HepG2 (cell line): ENCODE measurements at regions not wholly inside any gene's neighbourhood (a gene's known extent, or its start where the extent isn't known, plus 50 kb on each side); places are given as distances from the start of the nearest gene placed in this dataset.

Experiments
- ATAC-seq: fragments of 200-7000 bp; cut with Tn5 transposase; 3 replicates; pipeline ENCODE4 v1.9.1; 2020; ENCODE audit warnings: mild to moderate bottlenecking, moderate library complexity
- BruUV-seq: library from RNA; stranded (reverse); fragments of 400-500 nt; replicated peaks from 2 replicates; lab custom pipeline; 2021; lab: Mats Ljungman, UMichigan
- CTCF ChIA-PET: fragments of 300-600 bp; formaldehyde crosslinking; extraction: SDS; loops from one replicate; lab custom pipeline; 2021; ENCODE audit warnings: low total read pairs, inconsistent platforms, low intra/inter-chr PET ratio; lab: Yijun Ruan, JAX
- POLR2A ChIA-PET: fragments of 350-600 bp; sonication (Branson Sonifier 250); formaldehyde crosslinking; loops from one replicate; lab custom pipeline; 2020; ENCODE audit warnings: antibody characterized with exemption, inconsistent platforms; lab: Yijun Ruan, JAX
- DNase-seq: peaks from one replicate; pipeline ENCODE4 v3.0.0-alpha.2; 2015; ENCODE audit warnings: low spot score
- FAIRE-seq: peaks from 3 replicates; lab custom pipeline; 2011; peaks lifted over from hg19 to GRCh38; lab: Jason Lieb, UNC
- H2AFZ ChIP-seq: one replicate; pipeline ENCODE4 v1.6.1; 2011; ENCODE audit warnings: low read length, inconsistent platforms
- H3K27ac ChIP-seq: fragments of 300-600 bp; 3 replicates; pipeline ENCODE4 v1.8.0; 2011; ENCODE audit warnings: mixed run types, mild to moderate bottlenecking, mixed read lengths, low read length, inconsistent platforms; ENCODE audit not compliant: insufficient read depth; ENCODE audit errors: extremely low read length
- H3K27me3 ChIP-seq, 2 experiments: fragments of 200-600 bp in 1 of 2; 2 replicates in 1 of 2; 3 replicates in 1 of 2; pipeline versions ENCODE4 v1.6.0 to v1.8.0; 2011; ENCODE audit warnings: low read length in 2 of 2, mild to moderate bottlenecking in 2 of 2, moderate library complexity in 2 of 2, inconsistent platforms in 1 of 2; ENCODE audit not compliant: insufficient read depth in 2 of 2, control insufficient read depth in 1 of 2
- H3K36me3 ChIP-seq, 2 experiments: fragments of 200-600 bp in 1 of 2; replicated peaks in 1 of 2; 2 replicates in 1 of 2; 3 replicates in 1 of 2; pipeline versions ENCODE4 v1.5.1 to v1.8.0; 2011; ENCODE audit warnings: low read length in 2 of 2, inconsistent platforms in 1 of 2; ENCODE audit not compliant: insufficient read depth in 2 of 2, control insufficient read depth in 1 of 2
- H3K4me1 ChIP-seq: 2 replicates; pipeline ENCODE4 v1.5.1; 2012; ENCODE audit warnings: low read length, inconsistent platforms; ENCODE audit not compliant: insufficient read depth
- H3K4me2 ChIP-seq: 2 replicates; pipeline ENCODE4 v1.6.0; 2011; ENCODE audit warnings: low read depth, low read length, inconsistent platforms
- H3K4me3 ChIP-seq, 3 experiments: fragments of 200-600 bp in 1 of 3; sonication (generic), shearing (Covaris generic) in 1 of 3; replicated peaks in 1 of 3; 2 replicates each; pipeline ENCODE4 v1.5.1; 2011 to 2016; ENCODE audit warnings: low read length in 3 of 3, inconsistent platforms in 2 of 3, low read depth in 2 of 3, mild to moderate bottlenecking in 2 of 3, control low read depth in 1 of 3, mixed read lengths in 1 of 3; ENCODE audit not compliant: insufficient read depth in 1 of 3
- H3K79me2 ChIP-seq: one replicate; pipeline ENCODE4 v1.6.1; 2011; ENCODE audit warnings: low read length, inconsistent platforms; ENCODE audit not compliant: insufficient read depth
- H3K9ac ChIP-seq: 2 replicates; pipeline ENCODE4 v1.6.0; 2011; ENCODE audit warnings: mild to moderate bottlenecking, low read depth, low read length, inconsistent platforms; ENCODE audit not compliant: insufficient read depth
- H3K9me3 ChIP-seq: 2 replicates; pipeline ENCODE4 v1.5.1; 2012; ENCODE audit warnings: mild to moderate bottlenecking, low read length
- H4K20me1 ChIP-seq: 2 replicates; pipeline ENCODE4 v1.6.0; 2011; ENCODE audit warnings: inconsistent platforms, mild to moderate bottlenecking, low read length, moderate library complexity; ENCODE audit not compliant: insufficient read depth
- CEBPB ChIP-seq: IDR thresholded peaks from 2 replicates; pipeline ENCODE4 v1.6.1; 2011; ENCODE audit warnings: low read depth, low read length, improper control_type of control experiment, borderline replicate concordance
- HDAC6 ChIP-seq: fragments of 200-600 bp; sonication (generic); IDR thresholded peaks from 2 replicates; pipeline ENCODE4 v1.7.0; 2017; ENCODE audit warnings: mild to moderate bottlenecking, antibody characterized with exemption, low read length, low read depth
- HOXA3 ChIP-seq: sonication (generic); formaldehyde crosslinking; IDR thresholded peaks from 2 replicates; pipeline ENCODE4 v1.5.0; 2020; ENCODE audit warnings: missing genetic modification reagents
- KDM3A ChIP-seq: IDR thresholded peaks from 2 replicates; pipeline ENCODE4 v1.6.1; 2018; ENCODE audit warnings: low read depth, missing compliant biosample characterization
- KMT2A ChIP-seq: sonication (generic); formaldehyde crosslinking; IDR thresholded peaks from 2 replicates; pipeline ENCODE4 v1.4.0; 2020; ENCODE audit warnings: missing genetic modification reagents
- MAFK ChIP-seq, 2 experiments: IDR thresholded peaks in 1 of 2; conservative IDR thresholded peaks in 1 of 2; 2 replicates each; pipeline ENCODE4 v1.6.1; 2011; ENCODE audit warnings: improper control_type of control experiment in 2 of 2, low read length in 2 of 2
- NCOA5 ChIP-seq: sonication (generic); formaldehyde crosslinking; IDR thresholded peaks from 2 replicates; pipeline ENCODE4 v1.4.0; 2020; ENCODE audit warnings: missing genetic modification reagents
- PAX8 ChIP-seq: sonication (generic); formaldehyde crosslinking; IDR thresholded peaks from 2 replicates; pipeline ENCODE4 v1.8.0; 2022; ENCODE audit warnings: mild to moderate bottlenecking, missing genetic modification reagents, borderline replicate concordance
- RAD21 ChIP-seq: fragments of 450-650 bp; formaldehyde crosslinking; IDR thresholded peaks from 2 replicates; pipeline ENCODE4 v1.5.0; 2020; ENCODE audit warnings: mild to moderate bottlenecking
- SIX4 ChIP-seq: sonication (generic); formaldehyde crosslinking; IDR thresholded peaks from 2 replicates; pipeline ENCODE4 v1.4.0; 2020; ENCODE audit warnings: missing genetic modification reagents
- SOX13 ChIP-seq, 3 experiments: fragments of 450-650 bp in 1 of 3; sonication (generic) in 1 of 3; formaldehyde crosslinking in 1 of 3; IDR thresholded peaks in 2 of 3; conservative IDR thresholded peaks in 1 of 3; 2 replicates each; pipeline versions ENCODE4 v1.5.0 to v1.6.1; 2016 to 2020; ENCODE audit warnings: antibody characterized with exemption in 1 of 3, mild to moderate bottlenecking in 1 of 3, missing compliant biosample characterization in 1 of 3, missing genetic modification reagents in 1 of 3, moderate library complexity in 1 of 3
- SP1 ChIP-seq, 2 experiments: fragments of 450-650 bp in 1 of 2; sonication (generic) in 1 of 2; formaldehyde crosslinking in 1 of 2; IDR thresholded peaks; 2 replicates each; pipeline versions ENCODE4 v1.4.0 to v1.6.1; 2016 to 2020; ENCODE audit warnings: missing genetic modification reagents in 1 of 2
- ZBTB7B ChIP-seq: sonication (generic); formaldehyde crosslinking; IDR thresholded peaks from 2 replicates; pipeline ENCODE4 v1.4.0; 2020; ENCODE audit warnings: missing genetic modification reagents
- ZNF124 ChIP-seq: sonication (generic); formaldehyde crosslinking; IDR thresholded peaks from 2 replicates; pipeline ENCODE4 v1.4.0; 2020; ENCODE audit warnings: missing genetic modification reagents
- ZNF546 ChIP-seq: sonication (generic); formaldehyde crosslinking; conservative IDR thresholded peaks from 2 replicates; pipeline ENCODE4 v1.8.1; 2023; ENCODE audit warnings: mild to moderate bottlenecking, missing genetic modification reagents
- ZNF619 ChIP-seq: sonication (generic); formaldehyde crosslinking; IDR thresholded peaks from 2 replicates; pipeline ENCODE4 v1.4.0; 2020; ENCODE audit warnings: mild to moderate bottlenecking, missing genetic modification reagents
- ZNF7 ChIP-seq: IDR thresholded peaks from 2 replicates; pipeline ENCODE4 v1.6.1; 2016; ENCODE audit warnings: missing biosample characterization, missing genetic modification reagents
- WGBS: methylation state at CpG from one replicate; pipeline ENCODE4 v1.1.6; 2017; ENCODE audit warnings: low lambda C conversion rate; 5-methylcytosine and 5-hydroxymethylcytosine counted together
- in situ Hi-C: cut with HindIII; loops from 2 replicates; pipeline ENCODE4 v1.10.0; 2017; ENCODE audit warnings: low pct_unique_long_range_greater_than_20kb; ENCODE audit not compliant: extremely low pct_ligation_motif_present
- intact Hi-C: fragments of 100-400 bp; cut with micrococcal nuclease; formaldehyde crosslinking; loops from one replicate; pipeline ENCODE4 v1.10.0; 2022; ENCODE audit not compliant: unreplicated experiment
- TF ChIP-seq, protein P1 (sequence below): sonication (generic); formaldehyde crosslinking; IDR thresholded peaks from 2 replicates; pipeline ENCODE4 v1.8.0; 2022; ENCODE audit warnings: missing genetic modification reagents, mild to moderate bottlenecking, inconsistent platforms, borderline replicate concordance
- TF ChIP-seq, protein P2 (sequence below): sonication (generic); formaldehyde crosslinking; conservative IDR thresholded peaks from 2 replicates; pipeline ENCODE4 v1.4.0; 2020; ENCODE audit warnings: missing genetic modification reagents
- TF ChIP-seq, protein P3 (sequence below): sonication (generic); formaldehyde crosslinking; IDR thresholded peaks from 2 replicates; pipeline ENCODE4 v1.4.0; 2020; ENCODE audit warnings: missing genetic modification reagents

DNA sequence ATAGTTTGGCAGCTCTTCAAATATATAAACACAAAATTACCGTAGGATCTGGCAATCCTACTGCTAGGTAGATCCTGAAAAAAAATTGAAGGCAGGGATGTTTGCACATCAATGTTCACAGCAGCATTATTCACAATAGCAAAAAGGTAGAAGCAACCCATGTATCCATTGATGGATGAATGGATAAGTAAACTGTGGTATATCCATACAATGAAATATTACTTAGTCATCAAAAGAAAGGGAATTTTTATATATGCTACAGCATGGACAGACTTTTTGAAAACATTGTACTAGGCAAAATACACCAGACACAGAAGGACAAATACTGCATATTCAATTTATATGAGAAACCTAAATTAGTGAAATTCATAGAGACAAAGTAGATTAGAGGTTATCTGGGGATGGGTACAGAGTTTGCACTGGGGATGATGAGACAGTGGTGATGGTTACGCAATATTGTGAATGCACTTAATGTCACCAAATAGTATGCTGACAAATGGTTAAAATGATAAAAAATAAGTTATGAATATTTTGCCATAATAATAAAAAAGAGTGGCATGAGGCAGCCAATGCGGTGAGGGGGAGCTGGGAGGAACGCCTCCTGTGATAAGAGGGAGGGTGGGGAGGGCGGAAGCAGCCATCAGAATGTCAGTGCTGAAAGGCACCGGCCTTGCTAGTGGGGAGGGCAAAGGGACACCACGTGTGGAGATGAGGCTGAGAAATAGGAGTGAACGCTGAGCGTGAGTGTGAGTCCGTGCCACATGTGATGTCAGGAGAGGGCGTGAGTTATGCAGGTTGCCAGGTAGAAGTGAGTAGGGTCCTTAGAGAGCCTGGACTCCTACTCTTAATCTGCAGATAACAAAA is 386.1 kb upstream of the PODXL start:
- ATAC-seq (no peak), FAIRE-seq (no peak), DNase-seq (no peak)
- H3K9ac ChIP-seq, result no peak overlapping the region
- no peak overlapping the region for H3K27ac ChIP-seq
- H3K4me3 ChIP-seq, result no peak overlapping the region
- POLR2A ChIA-PET, result no interaction called here
- intact Hi-C loops (no loop called here), in situ Hi-C loops (loop anchor here (10.0 kb wide), 1 partner anchor 212 kb away; no protein-coding TSS in a partner anchor)
- peaks cover 10% of the 10 kb centered on the region; the same call in 1 of the 2 replicates for H3K4me1 ChIP-seq
- no peaks in the 10 kb centered on the region for H3K9me3 ChIP-seq
- no peaks in the 10 kb centered on the region for H3K36me3 ChIP-seq
- no peaks in the 10 kb centered on the region for H3K79me2 ChIP-seq
- WGBS, result 32% methylated on average over 11 of the region's 11 CpGs
- no peak overlapping the region for H2AFZ ChIP-seq
- peaks cover 4 to 38% of the 10 kb centered on the region in 2 experiments; a peak in 4 of 5 replicates for H3K27me3 ChIP-seq
- BruUV-seq, result no TSS peak
- CTCF ChIA-PET, result no interaction called here
- no peaks in the 10 kb centered on the region for H4K20me1 ChIP-seq
- no peak overlapping the region for H3K4me2 ChIP-seq
- TF ChIP-seq ZNF546 (CRISPR knock-in tag) (no peak), ZNF7 (CRISPR knock-in tag) (no peak), MAFK (conservative IDR thresholded peaks at IDR 0.05 in 1 of 2, IDR thresholded peaks at IDR 0.05 in 1 of 2; ENCODE audit: low read length in 2 of 2) (peak; percentile 14 to 38; a peak in 2 of 4 replicates), ZNF124 (no peak), ZNF619 (CRISPR knock-in tag) (no peak), ZBTB7B (CRISPR knock-in tag) (no peak), HOXA3 (CRISPR knock-in tag) (no peak), SOX13 (IDR thresholded peaks at IDR 0.05) (no peak), SOX13 (CRISPR knock-in tag; conservative IDR thresholded peaks at IDR 0.05 in 1 of 2, IDR thresholded peaks at IDR 0.05 in 1 of 2) (no peak), NCOA5 (no peak), KMT2A (CRISPR knock-in tag) (no peak), KDM3A (CRISPR knock-in tag) (no peak), SP1 (IDR thresholded peaks at IDR 0.05) (no peak), SP1 (CRISPR knock-in tag; IDR thresholded peaks at IDR 0.05) (no peak), PAX8 (no peak), HDAC6 (no peak), RAD21 (CRISPR knock-in tag) (no peak), CEBPB (peak; percentile 83), SIX4 (no peak)
- TF ChIP-seq, protein P1, sequence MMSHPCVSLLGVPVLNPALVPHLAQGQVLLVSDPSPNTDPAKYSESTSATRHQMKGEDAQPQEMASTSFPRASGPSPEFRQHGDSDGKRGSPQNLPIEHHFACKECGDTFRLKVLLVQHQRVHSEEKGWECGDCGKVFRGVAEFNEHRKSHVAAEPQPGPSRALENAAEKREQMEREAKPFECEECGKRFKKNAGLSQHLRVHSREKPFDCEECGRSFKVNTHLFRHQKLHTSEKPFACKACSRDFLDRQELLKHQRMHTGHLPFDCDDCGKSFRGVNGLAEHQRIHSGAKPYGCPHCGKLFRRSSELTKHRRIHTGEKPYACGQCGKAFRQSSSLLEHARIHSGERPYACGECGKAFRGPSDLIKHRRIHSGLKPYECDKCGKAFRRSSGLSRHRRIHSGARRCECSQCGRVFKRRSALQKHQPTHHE, result no peak
- TF ChIP-seq, protein P2, sequence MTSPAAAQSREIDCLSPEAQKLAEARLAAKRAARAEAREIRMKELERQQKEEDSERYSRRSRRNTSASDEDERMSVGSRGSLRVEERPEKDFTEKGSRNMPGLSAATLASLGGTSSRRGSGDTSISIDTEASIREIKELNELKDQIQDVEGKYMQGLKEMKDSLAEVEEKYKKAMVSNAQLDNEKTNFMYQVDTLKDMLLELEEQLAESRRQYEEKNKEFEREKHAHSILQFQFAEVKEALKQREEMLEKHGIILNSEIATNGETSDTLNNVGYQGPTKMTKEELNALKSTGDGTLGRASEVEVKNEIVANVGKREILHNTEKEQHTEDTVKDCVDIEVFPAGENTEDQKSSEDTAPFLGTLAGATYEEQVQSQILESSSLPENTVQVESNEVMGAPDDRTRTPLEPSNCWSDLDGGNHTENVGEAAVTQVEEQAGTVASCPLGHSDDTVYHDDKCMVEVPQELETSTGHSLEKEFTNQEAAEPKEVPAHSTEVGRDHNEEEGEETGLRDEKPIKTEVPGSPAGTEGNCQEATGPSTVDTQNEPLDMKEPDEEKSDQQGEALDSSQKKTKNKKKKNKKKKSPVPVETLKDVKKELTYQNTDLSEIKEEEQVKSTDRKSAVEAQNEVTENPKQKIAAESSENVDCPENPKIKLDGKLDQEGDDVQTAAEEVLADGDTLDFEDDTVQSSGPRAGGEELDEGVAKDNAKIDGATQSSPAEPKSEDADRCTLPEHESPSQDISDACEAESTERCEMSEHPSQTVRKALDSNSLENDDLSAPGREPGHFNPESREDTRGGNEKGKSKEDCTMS (CRISPR knock-in tag), result no peak
- TF ChIP-seq, protein P3, sequence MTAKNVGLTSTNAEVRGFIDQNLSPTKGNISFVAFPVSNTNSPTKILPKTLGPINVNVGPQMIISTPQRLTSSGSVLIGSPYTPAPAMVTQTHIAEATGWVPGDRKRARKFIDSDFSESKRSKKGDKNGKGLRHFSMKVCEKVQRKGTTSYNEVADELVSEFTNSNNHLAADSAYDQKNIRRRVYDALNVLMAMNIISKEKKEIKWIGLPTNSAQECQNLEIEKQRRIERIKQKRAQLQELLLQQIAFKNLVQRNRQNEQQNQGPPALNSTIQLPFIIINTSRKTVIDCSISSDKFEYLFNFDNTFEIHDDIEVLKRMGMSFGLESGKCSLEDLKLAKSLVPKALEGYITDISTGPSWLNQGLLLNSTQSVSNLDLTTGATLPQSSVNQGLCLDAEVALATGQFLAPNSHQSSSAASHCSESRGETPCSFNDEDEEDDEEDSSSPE (CRISPR knock-in tag), result no peak
